SK-MEL-5 (cell line): ENCODE measurements at regions not wholly inside any gene's neighbourhood (a gene's known extent, or its start where the extent isn't known, plus 50 kb on each side); places are given as distances from the start of the nearest gene placed in this dataset.
A peak's percentile ranks its signal among the peaks of the same experiment; 100 is the strongest.
"Not testable (repeated sequence)": the region's sequence is repeated elsewhere in the genome, so short reads cannot be mapped to it uniquely, and the experiment has no call there.

Experiments
- DNase-seq: peaks from one replicate; pipeline ENCODE4 v3.0.0-alpha.2; 2016; ENCODE audit warnings: low read depth, low spot score
- in situ Hi-C: cut with HindIII; loops from 2 replicates; pipeline ENCODE4 v1.10.0; 2016; ENCODE audit warnings: low sequenced_read_pairs, high pct_unique_total_duplicates, low pct_unique_long_range_greater_than_20kb

- in situ Hi-C loops, DNase-seq: not testable (repeated sequence)
Observed at GRCh38 chr16:29116207-29116606, 131.4 kb downstream of the LAT start.

- in situ Hi-C loops = not testable (repeated sequence)
Observed at GRCh38 chr16:29115802-29116141, 130.9 kb downstream of the LAT start.

DNA sequence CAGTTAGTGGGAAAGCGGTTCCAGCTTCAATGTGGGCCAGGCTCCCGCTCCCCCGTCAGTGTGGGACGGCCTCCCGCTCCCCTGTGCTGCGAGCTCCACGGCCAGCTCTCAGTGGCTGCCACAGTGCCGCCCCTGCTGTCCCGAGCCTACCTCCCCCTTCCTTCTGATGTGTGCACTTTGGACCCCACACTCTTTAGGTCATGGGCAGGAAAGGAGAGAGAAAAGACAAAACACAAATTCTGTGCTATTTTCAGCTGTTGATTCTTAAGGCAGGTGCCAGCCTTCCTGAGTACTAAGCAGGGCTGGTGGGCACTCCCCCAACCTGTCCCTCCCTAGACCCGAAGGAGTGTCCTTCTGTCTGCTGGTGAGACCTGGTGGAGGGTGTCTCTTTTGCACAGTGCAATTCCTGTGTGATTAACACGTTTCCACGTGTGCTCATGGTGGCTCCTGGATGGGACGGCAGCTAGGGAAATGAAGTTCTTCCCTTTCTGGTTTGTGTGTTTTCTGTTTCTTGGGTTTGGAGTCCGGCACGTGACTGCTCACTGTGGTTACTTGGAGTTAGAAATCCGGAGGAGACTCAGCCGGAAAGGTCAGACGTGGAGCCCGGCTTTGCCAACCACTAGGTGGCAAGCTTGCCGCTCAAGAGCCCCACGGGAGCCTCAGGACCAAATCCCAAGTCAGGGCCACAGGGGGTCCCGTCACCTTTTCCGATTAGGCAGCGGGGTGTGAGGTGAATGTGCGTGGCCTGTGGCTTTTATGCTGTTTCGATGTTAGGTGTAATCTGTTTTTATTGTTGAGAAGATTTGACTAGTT, 130.3 kb downstream of the LAT start:
- peak; percentile 62 for DNase-seq
- in situ Hi-C loops = not testable (repeated sequence)

More at GRCh38 chr16:29115802-29116141, 130.9 kb downstream of the LAT start:
- DNase-seq = peak; percentile 37

- in situ Hi-C loops = no loop called here
- no peak for DNase-seq
Observed at GRCh38 chr16:29114574-29114973, 129.7 kb downstream of the LAT start.

- DNase-seq, in situ Hi-C loops: not testable (repeated sequence)
Observed at GRCh38 chr16:29113446-29113845, 128.6 kb downstream of the LAT start.

DNA sequence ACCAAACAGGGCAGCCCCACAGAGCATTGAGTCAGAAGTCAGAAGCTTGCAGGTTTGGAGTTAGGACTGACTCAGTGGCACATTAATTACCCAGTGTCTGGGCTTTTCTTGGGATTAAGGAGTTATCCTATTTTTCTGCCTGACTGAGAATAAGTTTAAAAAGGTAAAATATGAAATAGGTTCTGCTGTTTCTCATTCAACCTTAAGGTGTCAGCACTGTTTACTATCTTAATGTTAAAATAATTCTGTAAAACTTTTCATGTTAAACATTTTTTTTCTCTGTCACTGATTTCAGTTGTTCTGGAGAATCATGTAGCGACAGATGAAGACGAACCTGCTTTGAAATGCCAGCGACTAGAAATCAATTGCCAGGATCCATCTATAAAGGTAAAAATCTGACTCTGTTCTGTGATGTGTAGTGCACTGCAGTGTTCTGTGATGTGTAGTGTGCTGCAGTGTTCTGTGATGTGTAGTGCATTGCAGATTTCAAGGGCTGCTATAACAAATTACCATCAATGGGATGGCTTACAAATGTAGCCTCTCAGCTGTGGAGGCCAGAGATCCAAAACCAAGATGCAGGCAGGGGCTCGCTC, 128.0 kb downstream of the LAT start:
- no peak for DNase-seq
- in situ Hi-C loops = no loop called here

DNA sequence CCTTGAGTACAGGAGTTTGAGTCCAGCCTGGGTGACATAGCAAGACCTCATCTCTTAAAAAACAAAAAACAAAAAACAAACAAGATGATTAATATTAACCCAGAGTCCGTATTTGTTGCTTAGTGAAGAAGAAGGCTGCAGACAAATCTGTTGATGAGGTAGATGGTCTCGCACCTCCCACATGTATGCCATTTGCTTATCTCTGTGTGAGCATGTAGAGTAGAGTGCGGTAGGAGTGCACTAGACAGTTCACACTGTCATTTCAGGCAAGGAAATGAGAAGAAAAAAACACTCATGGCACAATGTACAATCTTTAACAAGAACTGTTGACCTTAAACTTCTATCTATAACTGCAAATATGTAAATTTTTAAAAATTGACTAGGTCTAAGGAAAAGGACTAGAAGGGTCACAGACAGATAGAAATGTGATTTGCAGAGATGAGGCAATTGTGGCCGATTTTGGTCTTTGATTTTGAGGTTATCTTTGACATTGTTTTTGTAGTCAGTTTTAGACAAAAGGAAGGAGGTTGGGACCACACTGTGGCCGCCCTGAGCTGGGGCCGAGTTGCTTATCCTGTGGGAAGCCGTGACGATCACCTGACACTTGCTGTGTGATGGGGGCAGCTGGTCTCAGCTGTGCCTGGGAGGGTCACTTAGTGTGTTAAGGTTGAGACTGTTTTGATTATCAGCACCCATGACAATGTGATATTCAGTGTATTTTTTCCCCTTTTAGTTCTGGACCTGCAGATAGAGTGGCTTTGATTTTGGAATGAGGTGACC, 127.2 kb downstream of the LAT start:
- DNase-seq, in situ Hi-C loops: not testable (repeated sequence)

DNA sequence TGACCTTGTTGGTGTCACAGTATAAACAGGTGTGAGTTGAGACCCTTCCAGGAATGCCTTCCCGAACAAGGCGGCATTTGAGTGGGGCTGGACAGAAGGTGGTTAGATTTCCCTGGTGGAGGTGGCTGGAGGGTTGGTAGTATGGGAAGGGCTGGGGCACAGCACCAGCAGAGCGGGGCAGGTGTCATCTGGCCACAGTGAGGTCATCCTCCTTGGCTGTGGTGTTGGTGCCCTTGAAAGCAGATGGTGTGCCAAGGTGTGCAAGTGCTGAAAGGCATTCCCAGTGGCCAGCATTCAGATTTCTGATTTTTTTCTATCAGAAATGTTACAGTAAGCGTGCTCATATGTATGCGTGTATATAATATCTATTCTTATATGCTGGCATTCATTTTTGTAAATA, 126.6 kb downstream of the LAT start:
- in situ Hi-C loops = no loop called here

GRCh38 chr16:29108625-29109169, 123.8 kb downstream of the LAT start:
- in situ Hi-C loops, DNase-seq: not testable (repeated sequence)

More for the DNA sequence above, 126.6 kb downstream of the LAT start:
- no peak for DNase-seq

- no peak for DNase-seq
- in situ Hi-C loops = no loop called here
Observed at GRCh38 chr16:29107299-29107698, 122.4 kb downstream of the LAT start.

- DNase-seq, in situ Hi-C loops: not testable (repeated sequence)
Observed at GRCh38 chr16:29106259-29106908, 121.5 kb downstream of the LAT start.

GRCh38 chr16:29104600-29104999, 119.7 kb downstream of the LAT start:
- DNase-seq, in situ Hi-C loops: not testable (repeated sequence)

DNA sequence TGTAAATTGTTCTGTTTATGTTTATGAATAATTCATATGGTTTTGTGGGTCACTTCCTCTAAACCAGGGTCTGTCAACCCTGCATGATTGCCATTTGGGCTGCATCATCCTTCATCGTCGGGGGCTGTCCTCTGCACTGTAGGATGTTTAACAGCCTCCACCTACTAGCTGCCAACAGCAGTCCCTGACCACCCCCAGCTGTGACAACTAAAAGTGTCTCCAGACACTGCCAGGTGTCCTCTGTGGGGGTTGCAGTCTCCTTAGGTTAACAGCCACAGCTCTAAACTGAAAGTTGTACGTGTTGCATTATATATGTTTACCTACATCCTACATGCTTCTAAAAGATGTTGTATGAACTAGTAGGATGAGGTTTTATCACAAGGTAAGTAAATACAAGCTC, 113.1 kb downstream of the LAT start:
- DNase-seq, in situ Hi-C loops: not testable (repeated sequence)

DNA sequence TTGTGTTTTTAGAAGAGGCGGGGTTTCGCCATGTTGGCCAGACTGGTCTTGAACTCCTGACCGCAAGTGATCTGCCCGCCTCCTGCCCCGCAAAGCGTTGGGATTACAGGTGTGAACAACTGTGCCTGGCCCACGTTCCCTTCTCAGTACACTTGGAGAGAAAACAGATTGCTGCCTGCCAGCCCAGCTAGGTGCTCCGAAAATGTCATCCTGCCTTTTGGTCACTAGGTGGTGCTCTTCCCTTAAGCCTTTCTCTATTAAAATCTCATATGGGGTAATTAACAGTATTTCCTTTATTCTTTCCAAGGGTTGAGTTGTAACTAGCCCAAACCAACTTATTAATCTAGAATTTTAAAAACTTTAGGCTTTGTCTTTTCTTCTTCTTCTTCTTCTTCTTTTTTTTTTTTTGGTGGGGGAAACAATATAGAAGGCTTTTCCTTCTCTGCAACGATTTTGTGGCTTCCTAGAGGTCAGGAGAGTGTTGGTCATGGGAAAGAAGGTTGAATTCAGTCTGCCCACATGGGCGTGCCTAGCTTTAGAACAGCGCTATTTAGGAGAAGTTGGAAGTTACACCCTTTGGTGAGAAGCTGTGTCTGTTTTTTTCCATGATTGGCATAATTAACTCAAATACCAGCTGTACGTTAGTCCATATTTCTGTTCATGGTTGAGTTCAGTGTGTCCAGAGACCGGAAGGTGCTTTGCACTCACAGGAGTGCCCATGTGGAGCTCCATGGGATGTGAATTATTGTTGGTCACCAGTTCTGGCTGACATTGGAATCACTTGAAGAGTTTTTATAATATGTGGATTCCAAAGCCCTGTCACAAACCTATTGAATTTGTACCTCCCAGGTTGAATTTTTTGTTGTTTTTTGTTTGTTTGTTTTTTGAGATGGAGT, 110.1 kb downstream of the LAT start:
- DNase-seq, in situ Hi-C loops: not testable (repeated sequence)

- in situ Hi-C loops, DNase-seq: not testable (repeated sequence)
Observed at GRCh38 chr16:29094325-29094724, 109.5 kb downstream of the LAT start.

- in situ Hi-C loops = not testable (repeated sequence)
Observed at GRCh38 chr16:29089679-29090078, 104.8 kb downstream of the LAT start.

DNA sequence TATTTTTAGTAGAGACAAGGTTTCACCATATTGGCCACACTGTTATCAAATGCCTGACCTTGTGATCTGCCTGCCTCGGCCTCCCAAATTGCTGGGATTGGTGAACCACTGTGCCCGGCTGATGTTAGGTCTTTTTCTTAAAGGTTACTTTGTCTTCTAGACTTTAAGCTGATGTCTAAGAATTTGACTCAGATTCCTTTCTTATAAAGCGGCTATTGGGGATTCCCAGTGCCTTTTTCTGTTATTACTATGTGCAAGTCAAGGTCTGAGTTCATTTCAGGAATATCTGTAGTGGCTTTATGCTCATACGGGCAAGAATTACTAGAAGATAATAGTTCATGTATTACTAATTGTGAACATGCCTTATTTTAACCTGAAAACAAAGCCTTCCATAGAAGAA, 102.8 kb downstream of the LAT start:
- in situ Hi-C loops, DNase-seq: not testable (repeated sequence)

More at GRCh38 chr16:29089679-29090078, 104.8 kb downstream of the LAT start:
- DNase-seq = not testable (repeated sequence)
